ENCODE measurements at regions not wholly inside any gene's neighbourhood (a gene's known extent, or its start where the extent isn't known, plus 50 kb on each side); places are given as distances from the start of the nearest gene placed in this dataset.

DNA sequence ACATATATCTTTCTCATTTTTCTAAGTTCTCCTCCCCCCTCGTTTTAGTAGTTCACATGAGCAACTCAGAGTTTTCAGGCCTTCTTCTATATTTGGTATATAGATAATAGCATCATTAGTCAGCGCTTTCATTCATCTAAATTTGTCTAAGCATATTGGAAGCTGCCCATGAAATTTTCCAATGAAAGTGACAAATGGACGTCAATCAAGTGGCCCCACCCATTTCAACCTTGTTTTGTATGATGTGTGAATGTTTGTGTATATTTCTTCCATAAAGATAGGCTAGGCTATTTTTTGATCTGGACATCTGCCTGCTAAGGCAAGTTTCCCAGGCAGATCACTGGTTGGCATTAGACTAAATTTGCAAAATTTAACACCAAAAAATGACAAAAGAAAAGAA is 104.0 kb upstream of the SSBP2 start:
- DNase-seq = no peak

DNA sequence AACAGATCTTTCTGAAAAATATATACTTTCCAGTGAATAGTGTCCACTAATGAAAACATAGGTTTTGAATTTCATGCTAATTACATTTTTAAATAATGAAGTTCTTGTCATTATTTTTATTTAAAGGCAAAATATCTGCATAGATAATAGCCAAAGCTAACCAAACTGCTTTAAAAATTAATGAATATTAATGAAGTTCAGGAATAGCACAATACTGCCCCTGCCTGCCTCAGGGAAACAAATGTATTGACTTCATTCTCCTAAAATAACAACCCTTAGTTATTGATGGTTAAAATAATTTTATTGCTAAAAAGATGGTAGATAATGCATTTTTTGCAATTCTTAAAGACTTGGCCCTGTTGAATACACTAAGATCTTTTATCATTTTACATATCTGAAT is 103.6 kb upstream of the SSBP2 start:
- DNase-seq = no peak

DNA sequence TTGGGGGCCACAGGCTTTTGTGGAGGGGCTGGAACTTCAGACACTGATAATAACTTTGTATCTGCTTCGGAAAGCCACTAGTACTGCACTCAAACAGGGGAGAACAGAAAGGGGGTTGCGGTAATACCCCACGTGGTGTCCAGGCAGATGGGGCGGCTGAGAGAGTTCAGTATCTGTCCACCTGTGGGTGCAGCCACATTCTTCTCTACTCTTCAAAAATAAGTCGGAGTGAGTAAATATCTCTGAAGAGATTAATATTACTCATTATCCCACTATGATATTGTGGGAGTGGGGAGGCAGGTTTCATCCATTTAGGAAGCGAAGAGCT is 102.1 kb upstream of the SSBP2 start:
- DNase-seq = no peak

DNA sequence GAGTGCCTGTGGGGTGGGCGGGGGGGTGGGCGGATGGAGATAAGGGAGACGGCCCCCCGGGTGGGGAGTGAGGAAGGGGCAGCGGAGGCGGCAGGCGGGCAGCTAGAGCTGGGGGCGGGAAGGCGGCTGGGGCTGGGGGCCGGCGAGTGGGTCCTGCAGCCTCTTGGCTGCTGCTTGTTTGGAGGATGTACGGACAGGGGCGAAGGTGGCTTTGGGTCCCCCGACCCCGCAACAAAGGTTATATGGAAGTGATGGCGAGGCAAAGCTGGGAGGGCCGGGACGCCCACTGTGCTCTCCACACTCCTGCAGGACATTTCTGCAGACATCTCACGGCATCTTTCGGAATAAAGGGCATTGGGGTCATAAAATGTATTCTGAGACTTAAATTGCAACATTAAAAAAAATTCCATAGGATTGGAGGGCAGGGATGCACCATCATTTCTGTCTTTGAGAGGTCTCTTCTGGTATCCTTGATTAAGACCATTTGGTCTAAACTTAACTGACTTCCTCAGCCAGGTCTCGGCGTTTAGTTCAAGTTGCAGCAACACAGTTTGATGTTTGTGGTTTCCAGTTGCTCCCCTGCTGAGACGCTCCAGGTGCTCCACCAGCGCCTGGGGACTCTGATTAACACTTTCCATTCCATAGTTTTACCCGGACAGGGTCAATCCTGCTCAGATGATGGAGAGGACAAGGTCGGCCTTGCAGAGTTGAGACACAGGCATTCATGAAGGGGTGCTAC is 101.6 kb upstream of the SSBP2 start:
- no peak for DNase-seq

DNA sequence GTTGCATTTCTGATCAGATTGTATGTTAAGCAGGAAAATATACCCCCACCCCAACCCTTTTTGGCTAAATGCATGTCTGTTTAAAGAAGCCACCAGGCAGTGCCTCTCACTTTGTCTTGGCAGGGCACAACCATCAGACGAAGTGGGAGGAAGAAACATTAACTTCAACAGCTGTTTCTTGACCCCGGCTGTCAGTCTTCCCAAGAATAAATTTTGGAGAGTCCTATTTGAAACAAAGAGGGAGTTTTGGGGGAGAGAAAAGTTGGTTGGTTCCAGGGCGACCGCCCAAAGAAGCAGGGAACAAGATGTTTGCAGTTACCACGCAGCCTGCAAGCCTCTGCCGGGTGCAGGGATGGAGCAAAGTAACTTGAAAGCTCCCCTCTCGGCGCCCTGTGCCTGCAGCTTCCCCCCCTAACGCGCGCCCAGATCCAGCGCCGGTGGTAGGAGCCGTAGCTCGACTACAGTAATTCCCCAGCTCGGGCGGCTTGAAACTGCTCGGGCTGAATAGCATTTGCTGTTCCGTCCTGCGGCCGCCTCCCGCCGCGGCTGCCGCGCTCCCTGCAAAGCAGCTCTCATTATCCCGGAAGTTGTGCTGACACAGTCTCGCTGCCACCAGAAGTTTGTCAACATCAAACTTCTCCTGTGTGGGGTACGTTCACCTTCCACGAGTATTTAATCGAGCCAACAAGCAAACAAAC is 100.7 kb upstream of the SSBP2 start:
- peak; percentile 82 to 92 for DNase-seq

DNA sequence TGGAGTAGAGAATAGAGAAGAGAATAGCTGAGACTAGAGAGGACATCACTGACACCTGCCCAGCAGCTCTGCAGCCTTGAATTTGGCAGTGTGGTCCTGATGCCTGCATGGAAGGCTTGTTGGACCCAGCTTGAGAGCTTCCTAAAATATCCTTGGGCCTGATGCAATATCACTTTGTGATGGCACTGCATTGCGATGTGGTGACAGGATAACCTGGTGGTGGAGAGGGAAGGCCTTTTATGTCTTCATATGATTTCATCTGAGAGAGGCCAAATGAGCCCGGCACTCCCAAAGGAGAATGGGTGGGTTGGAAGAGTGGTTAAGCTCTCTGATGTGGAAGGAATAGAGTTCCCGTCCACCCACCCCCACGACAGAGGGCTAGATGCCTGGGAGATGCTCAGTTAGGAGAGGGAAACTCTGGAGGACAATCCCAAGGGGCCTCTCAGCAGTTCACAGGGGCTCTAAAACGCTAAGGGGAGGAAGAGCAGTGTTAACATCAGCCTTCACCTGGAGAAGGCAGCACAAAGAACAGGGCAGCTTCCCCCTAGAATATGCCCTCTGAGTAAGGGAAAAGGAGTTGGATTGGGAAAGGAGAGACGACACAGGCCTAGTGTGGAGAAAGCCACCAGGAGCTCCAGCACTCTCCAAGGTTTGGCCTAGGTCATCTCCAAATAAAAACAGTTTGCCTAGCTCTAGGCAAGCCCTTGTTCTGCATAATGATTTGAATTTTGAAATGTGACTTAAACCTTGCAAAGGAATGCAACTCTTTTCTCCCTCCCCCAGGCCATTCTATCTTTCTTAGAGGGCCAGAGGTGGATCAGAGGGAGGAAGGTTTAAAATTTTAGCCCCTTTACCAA is 99.8 kb upstream of the SSBP2 start:
- DNase-seq = no peak

DNA sequence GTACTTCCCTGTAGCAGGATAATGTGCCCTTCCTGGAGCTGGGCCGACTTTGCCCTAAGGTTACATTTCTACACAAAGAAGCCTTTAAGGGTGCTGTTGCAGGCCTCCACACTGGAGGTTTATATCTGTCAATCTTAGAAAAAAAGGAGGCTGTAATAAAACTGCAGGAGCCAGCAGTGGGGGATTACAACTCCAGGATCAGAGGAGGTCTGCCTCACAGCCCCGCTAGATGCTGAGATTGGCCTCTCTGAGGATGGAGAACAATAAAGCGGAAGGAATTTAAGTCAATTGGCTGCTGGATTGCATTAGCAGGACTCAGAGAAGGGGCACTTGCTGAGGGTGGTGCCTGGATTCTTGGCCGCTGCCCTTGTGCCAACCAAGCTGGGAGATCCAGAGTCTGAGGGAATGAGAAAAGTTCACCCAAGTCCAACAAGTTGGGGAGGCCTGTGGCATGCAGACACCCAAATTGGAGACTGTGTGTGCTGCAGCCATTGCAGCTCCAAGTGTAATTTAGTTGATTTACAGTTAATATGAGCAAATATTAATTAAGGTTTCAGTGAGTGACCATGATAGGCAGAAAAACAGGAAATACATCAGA is 99.0 kb upstream of the SSBP2 start:
- DNase-seq = no peak

DNA sequence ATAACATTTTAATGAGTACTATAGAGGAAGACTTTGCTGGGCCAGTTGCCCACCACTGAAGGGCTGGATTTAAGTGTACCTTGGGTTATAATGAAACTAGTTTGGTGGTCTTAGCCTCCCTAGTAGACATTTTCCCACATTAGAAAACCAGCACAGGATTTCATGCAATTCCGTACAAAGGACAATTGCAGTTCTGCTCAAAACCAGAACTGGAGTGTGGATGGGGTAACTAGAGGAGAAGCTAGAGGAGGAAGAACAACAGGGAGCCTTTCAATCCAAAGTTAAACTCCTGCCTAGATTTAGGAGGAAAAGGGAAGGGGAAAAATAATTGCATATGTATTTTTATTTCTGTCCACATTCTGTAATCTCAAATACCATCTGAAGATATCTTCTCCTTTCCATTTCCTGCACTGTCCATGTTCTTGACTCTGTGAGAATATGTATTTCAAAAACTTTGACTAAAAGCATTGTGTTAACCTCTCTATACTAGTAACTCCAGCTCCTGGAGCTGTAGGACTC is 97.5 kb upstream of the SSBP2 start:
- peak; percentile 38 to 57 for DNase-seq

DNA sequence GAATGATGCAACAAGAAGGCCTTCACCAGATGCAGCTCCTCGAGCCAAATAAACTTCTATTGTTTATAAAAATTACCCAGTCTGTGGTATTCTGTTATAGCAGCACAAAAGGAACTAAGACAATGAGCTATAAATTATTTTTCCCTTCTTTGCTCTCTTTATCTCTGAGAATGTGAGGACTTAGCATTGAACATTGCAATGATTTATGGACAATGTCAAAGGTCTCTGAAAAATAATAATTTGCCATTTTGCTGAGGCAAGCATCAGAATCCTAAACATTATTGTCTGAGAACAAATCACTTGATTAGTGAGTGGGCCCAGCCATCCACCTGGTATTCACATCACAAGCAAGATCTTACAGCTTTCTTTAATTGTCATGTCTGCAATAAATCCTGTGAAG is 95.4 kb upstream of the SSBP2 start:
- no peak for DNase-seq

DNA sequence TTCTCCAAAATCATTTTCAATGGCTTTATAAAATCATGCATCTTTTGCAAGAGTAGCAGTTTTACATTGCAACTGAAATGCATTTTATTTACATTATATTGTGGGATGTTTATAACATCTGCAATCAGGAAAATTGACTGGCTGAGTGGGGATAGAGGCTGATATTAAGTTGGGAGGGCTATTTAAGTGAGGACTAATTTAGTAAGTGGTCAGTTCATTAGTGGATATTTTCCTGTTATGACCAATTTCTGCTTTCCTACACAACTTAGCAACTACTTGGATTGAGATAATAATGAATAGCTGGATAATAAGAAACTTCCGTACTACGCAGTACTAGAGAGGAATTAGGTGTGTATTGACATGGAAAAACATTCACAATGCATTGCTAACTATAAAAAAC is 92.9 kb upstream of the SSBP2 start:
- DNase-seq = no peak

DNA sequence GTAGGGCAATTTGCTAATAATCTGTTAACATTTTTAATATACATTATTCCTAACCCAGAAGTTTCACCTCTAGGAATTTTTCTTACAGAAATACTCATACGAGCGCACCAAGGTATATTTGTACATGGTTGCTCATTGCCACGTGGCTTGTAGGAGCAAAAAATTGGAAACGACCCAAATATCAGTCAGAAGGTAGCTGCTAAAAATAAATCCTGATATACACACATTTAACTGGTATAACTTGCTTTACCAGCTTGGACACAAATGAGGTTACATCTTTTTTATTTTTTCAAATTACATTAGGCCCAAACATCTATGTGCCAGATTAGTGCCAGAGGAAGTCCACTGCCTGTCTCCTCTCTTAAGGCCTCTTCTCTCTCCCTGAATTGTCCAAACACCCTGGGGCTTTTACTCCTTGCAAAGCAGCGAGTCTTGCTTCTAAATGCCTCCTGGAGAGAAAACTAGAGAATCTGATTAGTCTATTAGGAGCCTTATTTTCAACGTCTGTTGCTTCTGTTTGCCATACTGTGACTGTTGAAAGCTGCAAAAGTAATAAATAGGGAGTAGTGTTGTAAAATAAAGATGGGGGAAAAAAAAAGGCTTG is 92.0 kb upstream of the SSBP2 start:
- DNase-seq = no peak

DNA sequence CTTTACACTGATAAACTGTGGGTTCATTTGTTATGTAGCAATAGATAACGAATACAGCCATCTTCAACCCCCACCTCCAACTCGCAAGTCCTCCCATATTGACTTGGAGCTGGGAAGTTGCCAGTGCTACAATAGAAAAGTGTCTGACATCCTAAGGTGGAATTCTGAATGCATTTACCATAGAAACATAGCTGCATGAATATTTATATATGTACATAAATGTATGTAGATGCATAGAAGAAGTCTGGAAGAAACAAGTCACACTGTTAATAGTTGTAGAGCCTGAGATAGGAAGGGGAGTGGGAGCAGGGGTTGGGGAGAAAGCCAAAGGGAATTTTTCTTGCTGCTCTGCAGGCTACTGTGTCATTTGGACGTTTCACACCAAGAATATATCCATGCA is 88.1 kb upstream of the SSBP2 start:
- DNase-seq = no peak

DNA sequence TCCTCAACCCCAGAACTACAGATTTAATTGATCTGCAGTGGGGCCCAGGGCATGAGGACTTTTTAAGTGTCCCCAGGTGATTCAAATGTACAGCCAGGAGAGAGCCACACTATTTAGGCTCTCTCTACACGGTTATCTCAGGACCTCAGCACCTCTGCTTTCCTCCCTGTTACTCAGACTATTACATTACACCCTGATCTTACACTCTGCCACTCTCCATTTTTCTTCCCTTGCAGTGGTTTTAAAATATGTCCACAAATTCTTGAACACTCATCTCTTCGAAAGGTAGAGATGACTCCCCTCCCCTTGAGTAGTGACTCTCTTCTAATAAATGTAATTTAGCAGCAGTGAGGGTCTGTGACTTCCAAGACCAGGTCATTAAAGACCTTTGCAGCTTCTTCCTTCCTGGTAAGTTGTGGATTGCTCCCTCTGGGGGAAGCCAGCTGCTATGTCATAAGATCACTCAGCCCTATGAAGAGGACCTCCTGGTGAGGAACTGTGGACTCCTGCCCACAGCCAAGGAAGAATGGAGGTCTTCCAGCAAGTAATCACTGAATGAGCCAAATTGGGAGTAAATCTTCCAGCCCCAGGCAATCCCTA is 87.5 kb upstream of the SSBP2 start:
- DNase-seq = peak; percentile 31 to 54

DNA sequence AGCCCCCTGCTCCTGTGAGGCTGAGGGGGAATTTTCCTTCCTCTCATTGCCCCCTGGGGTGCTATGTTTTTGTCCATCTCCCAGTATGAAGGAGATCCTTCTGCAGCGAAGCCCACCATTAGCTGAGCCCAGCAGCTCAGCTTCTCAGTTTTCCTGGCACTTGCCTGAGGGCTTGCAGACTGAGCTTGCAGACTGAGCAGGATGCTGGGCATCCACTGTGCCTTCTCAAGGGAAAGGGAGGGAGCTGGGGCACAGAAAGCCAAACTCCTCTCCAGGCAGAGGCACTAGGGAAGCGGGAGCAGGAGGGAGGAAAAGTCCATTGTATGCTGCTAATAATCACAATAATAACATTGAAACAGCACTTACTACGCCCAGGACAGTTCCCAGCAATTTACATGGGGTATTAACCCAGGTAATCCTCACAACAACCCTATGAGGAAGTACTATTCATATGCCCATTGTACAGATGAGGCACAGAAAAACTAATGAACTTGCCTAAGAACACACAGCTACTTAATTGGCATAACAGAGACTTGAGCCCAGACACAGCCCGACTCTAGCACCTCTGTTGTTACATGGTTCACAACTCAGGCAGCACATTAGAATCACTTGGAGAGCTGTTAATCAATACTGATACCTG is 86.9 kb upstream of the SSBP2 start:
- DNase-seq = no peak

DNA sequence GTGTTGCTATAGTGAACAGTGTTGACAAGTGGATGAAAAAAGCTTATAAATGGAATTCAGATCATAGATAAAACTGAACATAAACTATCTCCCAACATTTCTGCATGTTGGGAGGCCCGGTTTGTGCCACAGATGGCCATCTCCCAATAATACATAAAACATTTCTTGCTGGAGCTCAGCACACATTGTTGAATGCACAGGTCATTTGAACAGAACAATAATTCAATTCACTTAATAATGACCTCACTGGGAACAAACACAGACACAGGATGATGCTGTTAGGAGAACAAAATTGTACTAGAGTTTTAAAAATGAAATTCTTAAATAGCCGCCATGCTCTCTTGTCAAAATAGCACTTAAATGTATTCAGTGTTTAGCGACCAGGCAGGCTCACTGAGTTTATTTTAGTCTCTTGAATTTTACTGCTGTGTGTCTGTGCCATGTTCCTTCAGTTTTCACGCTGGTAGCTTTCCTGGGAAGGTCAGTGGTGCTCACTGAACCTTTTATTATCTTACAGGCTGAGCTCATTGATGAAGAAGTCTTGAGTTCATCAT is 85.0 kb upstream of the SSBP2 start:
- no peak for DNase-seq

DNA sequence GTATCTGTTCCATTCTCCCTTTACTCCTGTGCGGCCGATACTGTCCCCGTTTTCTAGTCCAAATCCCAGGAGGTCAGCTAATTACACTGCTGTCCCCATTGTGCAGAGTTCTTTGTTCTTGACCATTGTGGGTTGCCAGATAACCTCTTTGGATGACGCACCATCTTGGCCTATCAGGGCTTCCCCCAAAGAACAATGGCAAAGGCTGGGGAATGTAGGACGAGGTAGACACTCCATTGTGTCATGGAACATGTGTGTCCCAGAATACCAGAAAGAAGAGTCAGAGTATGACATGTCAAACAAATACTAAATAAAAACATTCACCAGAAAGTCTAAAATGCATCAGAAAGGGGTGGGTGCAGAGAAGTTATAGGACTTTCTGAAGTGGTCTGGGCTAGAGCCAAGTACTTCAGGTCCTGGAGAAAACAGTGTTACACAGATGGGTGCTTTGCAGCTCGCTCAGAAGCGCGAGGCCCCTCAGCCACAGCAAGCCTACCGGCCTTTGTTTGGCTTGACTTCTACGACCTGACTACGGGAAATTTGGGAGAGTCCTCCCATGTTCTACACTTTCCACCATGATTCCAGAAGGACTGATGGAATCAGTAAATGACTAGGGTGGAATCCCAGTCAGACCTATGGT is 83.2 kb upstream of the SSBP2 start:
- DNase-seq = no peak

DNA sequence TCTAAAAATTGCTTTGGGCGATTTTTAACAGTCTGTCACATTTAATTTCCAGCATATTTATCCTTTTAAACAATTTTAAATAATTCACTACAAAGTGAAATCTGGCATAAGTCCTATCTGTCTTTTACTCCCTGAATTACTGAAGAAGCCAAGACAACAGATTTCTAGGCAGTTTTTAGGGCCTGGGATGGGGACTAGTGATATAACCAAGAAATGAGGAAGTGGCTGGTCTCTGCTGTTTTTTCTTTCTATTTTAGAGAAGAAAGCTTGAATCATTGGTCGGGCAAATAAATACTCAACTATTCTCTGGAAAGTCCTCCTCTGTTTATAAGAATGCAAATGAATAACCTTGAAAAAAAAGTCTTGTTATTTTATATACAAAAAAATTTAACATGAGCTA is 79.7 kb upstream of the SSBP2 start:
- peak; percentile 25 to 32 for DNase-seq

DNA sequence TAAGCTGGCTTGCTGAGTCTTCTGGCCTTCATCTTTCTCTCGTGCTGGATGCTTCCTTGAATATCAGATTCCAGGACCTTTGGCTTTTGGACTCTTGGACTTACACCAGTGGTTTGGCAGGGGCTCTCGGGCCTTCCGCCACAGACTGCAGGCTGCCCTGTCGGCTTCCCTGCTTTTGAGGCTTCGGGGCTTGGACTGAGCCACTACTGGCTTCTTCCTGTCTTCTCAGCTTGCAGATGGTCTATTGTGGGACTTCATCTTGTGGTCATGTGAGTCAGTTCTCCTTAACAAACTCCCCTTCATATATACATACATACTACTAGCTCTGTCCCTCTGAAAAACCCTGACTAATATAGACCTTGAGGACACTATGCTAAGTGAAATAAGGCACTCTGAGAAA is 78.3 kb upstream of the SSBP2 start:
- DNase-seq = no peak

DNA sequence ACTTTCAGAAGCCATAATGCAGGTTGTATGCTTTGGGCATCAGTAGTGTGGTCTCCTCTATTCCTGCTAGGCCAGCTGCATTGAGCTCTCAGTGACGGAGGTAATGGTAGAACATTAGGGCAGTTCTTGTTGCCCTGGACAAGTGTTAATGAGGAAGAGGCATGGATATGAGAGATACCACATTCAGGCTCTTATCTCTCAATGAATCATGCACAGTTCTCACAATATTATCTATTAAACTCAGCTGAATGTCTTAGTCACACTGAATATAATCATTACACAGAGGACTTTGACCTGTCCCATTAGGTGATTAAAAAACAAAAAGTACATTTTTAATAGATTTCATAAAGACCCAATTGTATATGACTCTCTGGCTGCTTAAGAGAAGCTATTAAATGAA is 76.6 kb upstream of the SSBP2 start:
- DNase-seq = no peak

DNA sequence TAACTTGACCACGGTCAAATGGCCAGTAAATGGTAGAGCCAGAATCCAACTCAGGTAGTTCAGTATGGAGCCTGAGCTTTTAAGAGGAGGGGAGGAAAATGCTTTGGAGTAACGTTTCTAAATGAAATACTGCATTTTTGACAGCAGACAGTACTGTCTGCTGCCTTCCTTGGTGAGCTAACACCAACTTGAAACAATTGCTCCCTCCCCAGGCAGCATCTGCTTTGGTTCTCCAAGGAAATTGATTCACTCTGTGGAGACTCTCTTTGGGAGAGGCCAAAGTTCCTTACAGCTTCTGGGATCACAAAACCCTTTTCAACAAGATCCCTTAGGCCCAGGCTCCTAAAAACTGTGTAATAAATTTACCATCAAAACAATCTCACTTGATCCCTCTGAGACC is 75.2 kb upstream of the SSBP2 start:
- DNase-seq = no peak

DNA sequence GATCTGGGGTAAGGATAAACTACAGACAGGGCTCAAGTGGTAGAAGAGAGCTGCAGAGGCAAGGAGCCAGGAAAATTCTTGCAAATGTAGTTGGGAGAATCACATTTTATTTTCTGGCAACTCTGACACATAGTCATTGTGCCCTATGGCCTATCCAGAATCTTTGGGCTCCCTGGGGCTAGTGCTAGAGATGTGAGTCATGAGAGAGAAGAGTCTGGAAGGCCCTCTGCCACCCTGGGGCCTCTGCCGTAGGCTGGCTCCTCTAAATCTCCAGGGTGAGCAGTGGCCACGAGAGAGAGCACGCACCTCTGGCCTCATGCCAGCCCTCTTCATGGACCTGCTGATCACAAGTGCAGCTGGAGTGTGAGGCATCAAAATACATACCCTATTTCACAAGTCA is 74.3 kb upstream of the SSBP2 start:
- DNase-seq = no peak

Measured in inflammatory macrophage treated with lipopolysaccharide for 1 hour (primary cell).